Mononuclear cell (primary cell): ENCODE measurements at regions not wholly inside any gene's neighbourhood (a gene's known extent, or its start where the extent isn't known, plus 50 kb on each side); places are given as distances from the start of the nearest gene placed in this dataset.

ENCODE experiments used
- H3K27me3 ChIP-seq: 2 replicates; pipeline ENCODE4 v1.6.0; 2011; ENCODE audit warnings: low read length, control low read depth; ENCODE audit not compliant: insufficient read depth
- H3K4me1 ChIP-seq: 2 replicates; pipeline ENCODE4 v1.5.1; 2011; ENCODE audit warnings: mild to moderate bottlenecking, low read length, control low read depth; ENCODE audit not compliant: insufficient read depth
- H3K4me3 ChIP-seq: 2 replicates; pipeline ENCODE4 v1.5.1; 2011; ENCODE audit warnings: mild to moderate bottlenecking, low read length, moderate library complexity
- H3K9me3 ChIP-seq: 2 replicates; pipeline ENCODE4 v1.5.1; 2011; ENCODE audit warnings: low read depth, mild to moderate bottlenecking, control low read depth, low read length

DNA sequence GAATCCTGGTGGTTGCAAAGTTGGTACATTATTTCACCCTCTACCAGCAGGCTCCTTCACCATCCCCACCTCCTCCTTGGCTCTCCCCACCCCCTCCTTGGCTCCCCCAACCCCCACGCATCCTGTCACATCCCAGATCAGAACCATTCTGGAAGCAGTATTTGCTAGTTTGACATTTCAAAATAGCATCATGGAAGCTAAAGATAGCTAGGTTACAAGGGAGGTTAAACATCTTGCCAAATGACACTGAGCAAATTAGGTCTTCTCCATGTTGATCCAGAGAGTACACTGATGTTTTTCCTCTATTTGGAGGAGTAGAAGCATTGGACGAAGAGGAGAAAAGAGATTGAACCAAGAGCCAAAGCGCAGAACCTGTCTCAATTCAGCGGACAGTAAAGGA lies 158.9 kb upstream of the FGGY start:
- H3K9me3 ChIP-seq, result no peaks in the 10 kb centered on the region
- no peak overlapping the region for H3K4me3 ChIP-seq
- peaks cover 22% of the 10 kb centered on the region for H3K4me1 ChIP-seq
- H3K27me3 ChIP-seq, result no peaks in the 10 kb centered on the region

DNA sequence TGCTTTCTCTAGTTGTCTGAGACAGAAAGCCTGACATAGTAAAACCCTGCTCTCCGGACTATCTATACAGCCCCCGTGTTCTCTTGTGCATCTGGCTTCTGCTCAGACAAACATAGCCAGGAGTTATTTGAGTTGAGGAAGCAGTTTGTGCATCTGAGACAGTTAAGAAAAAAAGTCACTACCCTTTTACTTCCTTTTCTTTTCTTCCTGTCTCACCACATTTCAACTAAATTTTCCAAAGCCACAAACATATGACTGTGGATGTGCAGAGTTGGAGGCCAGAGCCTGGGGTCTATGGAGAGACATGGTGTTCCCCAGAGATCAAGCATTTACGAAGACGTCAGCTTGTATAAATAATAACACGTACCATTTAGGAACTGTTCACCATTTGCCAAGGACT lies 158.5 kb upstream of the FGGY start:
- no peaks in the 10 kb centered on the region for H3K27me3 ChIP-seq
- peaks cover 26% of the 10 kb centered on the region for H3K4me1 ChIP-seq
- no peak overlapping the region for H3K4me3 ChIP-seq
- H3K9me3 ChIP-seq, result no peaks in the 10 kb centered on the region

DNA sequence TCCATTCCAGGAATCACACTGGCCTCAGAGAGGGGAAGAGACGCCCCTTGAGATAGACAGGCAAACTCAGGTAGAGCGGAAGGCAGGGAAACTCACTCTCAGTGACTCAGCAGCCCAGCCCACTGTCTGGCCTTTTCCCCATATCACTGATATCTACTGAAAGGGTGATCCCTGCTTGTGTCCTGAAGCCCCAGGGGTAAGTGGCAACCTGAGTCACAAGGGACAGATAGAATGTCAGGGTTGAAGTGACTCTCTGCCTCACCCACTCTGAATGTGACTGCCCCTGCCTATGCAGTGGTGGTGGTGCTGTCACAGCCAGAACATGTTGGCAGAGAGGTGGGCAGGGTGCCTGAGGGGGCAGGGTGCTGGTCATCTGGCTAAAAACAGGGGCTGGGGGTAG lies 157.5 kb upstream of the FGGY start:
- H3K27me3 ChIP-seq, result no peaks in the 10 kb centered on the region
- peaks cover 26% of the 10 kb centered on the region for H3K4me1 ChIP-seq
- H3K4me3 ChIP-seq, result no peak overlapping the region
- H3K9me3 ChIP-seq, result no peaks in the 10 kb centered on the region

DNA sequence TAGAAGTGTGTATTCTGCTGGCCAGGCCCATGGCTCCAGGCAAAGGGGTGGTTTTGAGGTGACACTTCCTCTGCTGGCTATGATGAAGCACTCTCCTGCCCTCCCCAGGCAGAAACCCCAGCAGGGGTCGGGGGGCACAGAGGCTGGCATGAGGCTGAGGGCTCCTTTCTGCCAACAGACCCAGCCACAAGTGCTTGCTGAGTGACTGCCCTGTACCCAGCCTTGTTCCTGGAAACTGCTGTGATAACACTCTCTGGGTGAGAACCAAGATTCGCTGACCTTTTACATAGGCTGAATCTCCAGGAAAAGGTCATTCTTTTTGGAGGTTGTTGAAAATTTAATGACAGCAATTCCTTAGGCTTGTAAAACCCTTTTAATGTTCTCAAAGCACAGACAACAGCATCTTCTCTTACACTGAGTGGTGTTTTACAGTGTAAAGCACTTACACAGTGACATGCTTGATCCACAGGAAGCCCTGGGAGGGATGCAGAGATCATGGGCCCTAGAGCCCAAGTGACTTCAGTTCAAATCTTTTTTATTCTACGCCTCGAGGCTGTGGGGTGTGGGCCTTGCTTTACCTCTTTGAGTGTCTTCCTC lies 155.5 kb upstream of the FGGY start:
- Histone ChIP-seq H3K9me3 (no peaks in the 10 kb centered on the region), H3K4me3 (no peak overlapping the region), H3K4me1 (peaks cover 26% of the 10 kb centered on the region), H3K27me3 (peaks cover under 1% of the 10 kb centered on the region)

DNA sequence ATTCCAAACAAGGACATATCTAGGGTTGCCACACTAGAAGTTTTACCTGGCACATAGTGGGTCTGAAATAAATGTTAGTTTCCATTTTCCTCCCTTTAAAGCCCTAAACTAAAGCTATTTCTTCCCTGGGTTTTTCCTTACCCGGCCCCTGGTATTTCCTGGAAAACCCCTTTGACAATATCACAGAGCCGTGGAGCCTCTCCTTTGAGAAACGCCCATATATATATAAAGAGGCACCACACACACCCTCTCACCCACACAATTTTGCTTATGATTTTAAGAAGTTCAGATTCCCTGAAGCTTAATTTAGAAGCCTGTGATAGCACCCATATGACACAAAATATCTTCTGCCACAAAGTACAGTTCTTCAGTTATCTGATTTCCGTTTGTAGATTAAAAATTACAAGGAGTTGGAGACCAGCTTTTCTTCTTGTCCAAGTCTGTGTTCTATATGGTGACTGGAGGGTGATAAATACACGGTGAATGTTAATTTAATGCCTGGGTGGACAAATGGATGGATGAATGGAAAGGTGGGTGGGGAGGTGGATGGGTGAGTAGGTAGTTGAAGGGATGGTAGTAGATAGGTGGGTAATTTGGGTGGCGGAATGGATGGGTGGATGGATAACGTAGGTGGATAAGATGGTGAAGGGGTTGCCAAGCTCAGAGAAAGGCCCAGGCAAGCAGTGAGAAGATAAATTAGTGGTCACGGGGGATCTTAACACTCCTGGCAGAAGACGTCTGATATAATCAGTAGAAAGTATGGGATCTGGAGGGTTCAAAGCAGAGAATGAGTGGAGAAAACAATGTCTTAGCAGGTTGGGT lies 154.4 kb upstream of the FGGY start:
- Histone ChIP-seq H3K9me3 (no peaks in the 10 kb centered on the region), H3K27me3 (peaks cover 3% of the 10 kb centered on the region), H3K4me1 (peaks cover 29% of the 10 kb centered on the region), H3K4me3 (no peak overlapping the region)

DNA sequence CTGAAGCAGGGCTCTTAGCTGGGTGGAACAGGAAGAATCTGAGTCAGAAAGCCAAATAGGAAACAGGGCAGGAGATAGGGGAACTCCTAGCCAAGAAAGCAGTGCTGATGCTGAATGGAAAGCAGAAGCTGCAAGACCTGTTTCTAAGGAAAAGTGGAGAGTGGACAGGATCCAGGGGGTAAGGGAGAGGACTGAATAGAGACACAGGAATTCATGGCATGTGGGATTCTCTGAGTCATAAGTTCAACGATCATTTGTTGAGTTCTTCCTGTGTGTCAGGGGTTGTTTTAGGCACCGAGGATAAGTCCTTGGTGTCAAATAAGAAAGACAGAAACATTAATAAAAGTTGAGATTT lies 153.8 kb upstream of the FGGY start:
- Histone ChIP-seq H3K9me3 (no peaks in the 10 kb centered on the region), H3K4me1 (peaks cover 27% of the 10 kb centered on the region), H3K4me3 (no peak overlapping the region), H3K27me3 (peaks cover 3% of the 10 kb centered on the region)

DNA sequence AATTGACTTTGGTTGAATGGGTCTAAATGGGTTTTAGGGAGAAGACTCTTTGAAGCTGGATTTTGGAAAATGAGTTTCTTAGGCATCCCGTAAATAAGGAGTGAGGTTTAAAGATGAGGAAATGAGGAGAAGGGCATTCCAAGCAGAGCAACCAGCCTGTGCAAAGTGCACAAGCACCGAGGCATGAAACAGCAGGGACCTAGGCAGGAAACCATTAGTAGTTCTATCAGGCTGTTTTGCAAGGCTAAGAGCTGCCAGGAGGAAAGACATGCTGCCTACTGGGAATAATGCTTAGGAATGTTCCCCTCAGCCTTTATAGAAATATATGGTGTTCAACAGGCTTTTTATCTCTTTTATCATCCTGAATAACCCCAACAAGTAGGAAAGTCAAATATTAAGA lies 153.1 kb upstream of the FGGY start:
- Histone ChIP-seq H3K4me3 (no peak overlapping the region), H3K4me1 (peaks cover 20% of the 10 kb centered on the region), H3K9me3 (no peaks in the 10 kb centered on the region), H3K27me3 (peaks cover 3% of the 10 kb centered on the region)

DNA sequence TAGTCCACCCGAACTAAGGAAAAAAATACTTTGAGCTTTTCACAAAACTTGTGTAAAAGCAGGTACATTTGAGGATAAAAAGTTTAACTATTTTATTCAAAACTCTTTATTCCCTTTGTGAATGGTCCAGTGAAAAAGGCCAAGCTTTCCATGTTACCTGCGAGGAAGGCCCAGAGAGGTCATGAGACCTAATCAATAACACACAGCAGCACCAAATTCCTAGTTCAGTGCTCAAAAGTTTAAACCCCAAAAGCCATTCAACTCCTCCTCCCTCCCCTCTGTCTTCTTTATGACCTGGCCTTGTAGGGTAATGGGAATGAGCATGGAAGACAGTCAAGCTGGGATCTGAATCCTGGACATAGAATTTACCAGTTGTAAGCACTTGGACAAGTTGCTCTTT lies 151.9 kb upstream of the FGGY start:
- H3K27me3 ChIP-seq, result peaks cover 3% of the 10 kb centered on the region
- H3K4me1 ChIP-seq, result peaks cover 18% of the 10 kb centered on the region
- no peak overlapping the region for H3K4me3 ChIP-seq
- no peaks in the 10 kb centered on the region for H3K9me3 ChIP-seq

DNA sequence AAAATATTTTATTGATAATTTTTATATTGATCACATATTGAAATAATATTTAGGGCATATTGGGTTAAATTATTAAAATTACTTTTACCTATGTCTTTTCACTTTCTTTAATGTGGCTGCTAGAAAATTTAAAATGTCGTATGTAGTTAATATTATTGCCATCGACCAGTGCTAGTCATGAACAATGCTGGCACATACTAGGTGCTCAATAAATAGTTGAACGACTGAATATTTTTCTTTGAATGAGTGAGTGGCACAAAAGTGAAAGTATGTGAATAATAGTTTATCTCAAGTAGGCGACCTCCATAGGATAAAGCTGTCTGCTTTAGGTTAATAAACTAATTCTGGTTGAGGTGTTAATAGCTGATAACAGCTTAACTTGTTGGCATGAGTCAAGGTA lies 150.8 kb upstream of the FGGY start:
- Histone ChIP-seq H3K4me1 (peaks cover 24% of the 10 kb centered on the region), H3K4me3 (peak overlapping the region; percentile 36), H3K9me3 (no peaks in the 10 kb centered on the region), H3K27me3 (peaks cover 3% of the 10 kb centered on the region)

DNA sequence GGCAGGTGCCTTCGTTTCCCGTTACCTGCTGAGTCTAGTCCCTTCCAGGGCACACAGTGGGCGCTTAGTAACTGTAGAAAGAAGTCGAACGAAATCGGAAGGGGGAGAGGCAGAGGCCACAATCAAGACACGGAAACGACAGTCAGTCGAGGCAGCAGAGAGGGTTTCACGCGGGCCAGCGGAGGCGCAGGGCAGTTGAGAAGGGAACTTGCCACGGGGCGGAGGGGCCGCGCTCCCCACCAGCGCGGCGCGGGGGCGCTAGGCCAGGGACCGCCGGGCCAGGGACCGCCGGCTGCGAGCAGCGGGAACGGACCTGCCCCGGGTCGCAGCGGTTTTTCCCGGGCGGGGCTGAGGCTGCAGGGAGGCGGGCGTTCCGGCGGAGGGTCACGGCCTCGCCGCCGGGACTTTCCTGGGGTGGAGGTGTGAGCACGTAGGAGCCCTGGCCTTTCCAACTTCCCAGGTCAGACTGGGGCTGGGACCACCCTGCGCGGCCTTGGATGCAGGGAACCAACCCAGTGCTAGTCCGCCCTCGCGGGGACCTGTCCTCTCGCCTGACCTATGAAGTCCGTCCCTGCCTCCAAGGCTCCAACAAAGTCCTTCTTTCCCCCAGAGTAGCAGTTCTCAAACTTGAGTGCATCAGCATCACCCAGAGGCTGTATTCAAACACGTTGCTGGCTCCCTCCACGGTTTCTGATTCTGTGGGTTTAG lies 150.1 kb upstream of the FGGY start:
- peaks cover 3% of the 10 kb centered on the region for H3K27me3 ChIP-seq
- H3K4me3 ChIP-seq, result peak overlapping the region; percentile 36
- H3K9me3 ChIP-seq, result no peaks in the 10 kb centered on the region
- peaks cover 24% of the 10 kb centered on the region for H3K4me1 ChIP-seq

DNA sequence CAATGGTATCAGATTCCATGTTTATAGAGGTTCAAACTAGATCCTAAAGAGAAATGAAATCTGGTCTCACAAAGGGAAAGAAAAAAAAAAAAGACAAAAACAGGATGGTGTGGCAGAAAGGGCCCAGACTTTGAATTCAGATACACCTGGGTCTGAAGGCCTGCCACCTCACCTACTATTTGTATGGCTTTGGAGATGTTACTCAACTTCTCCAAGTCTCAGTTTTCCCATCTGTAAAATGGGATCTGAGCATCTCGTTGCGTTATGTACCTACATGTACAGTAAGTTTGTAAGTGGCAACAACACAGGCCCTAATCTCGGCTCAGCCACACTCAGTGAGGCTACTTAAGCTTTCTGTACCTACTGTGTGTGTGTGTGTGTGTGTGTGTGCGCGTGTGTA lies 147.5 kb upstream of the FGGY start:
- no peak overlapping the region for H3K4me3 ChIP-seq
- H3K4me1 ChIP-seq, result peaks cover 16% of the 10 kb centered on the region
- H3K27me3 ChIP-seq, result peaks cover 3% of the 10 kb centered on the region
- H3K9me3 ChIP-seq, result no peaks in the 10 kb centered on the region

DNA sequence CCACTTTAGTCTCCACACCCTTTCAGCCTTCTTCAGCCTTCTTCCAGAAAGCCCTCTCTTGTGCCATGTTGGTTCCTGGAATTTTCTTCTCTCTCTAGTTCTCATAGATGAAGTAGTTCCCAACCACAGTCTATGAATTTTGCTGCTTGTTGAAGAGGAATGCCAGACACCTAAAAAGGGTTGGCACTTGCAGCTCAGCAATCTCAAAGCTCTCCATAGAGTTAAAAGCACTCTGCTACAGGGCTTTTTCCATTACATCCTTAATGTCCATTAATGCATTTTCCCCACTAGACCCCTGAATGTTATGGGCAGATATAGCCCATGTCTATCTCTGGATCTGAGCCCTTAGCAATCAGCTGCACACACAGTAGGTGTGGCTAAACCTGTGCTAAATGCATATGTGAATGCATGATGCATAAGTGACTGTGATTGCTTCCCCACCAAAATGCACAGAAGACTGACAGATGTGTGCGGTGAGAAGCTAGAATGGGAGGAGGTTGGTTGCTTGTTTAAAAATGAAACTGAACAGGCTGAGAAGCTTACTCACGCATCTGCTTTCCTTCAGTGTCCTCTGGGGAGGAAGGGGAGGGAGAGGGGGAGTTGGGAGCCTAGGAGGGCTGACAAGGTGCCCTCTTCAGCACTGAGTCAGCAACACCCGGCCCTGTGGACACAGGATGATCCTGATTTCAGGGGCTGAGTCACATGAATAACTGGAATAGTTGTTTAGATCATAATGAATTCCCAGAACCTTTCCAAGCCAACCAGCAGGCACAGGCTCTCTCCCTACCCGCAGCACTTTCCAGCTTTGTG lies 146.1 kb upstream of the FGGY start:
- H3K4me3 ChIP-seq, result no peak overlapping the region
- H3K4me1 ChIP-seq, result peaks cover 16% of the 10 kb centered on the region
- no peaks in the 10 kb centered on the region for H3K9me3 ChIP-seq
- peaks cover 3% of the 10 kb centered on the region for H3K27me3 ChIP-seq

DNA sequence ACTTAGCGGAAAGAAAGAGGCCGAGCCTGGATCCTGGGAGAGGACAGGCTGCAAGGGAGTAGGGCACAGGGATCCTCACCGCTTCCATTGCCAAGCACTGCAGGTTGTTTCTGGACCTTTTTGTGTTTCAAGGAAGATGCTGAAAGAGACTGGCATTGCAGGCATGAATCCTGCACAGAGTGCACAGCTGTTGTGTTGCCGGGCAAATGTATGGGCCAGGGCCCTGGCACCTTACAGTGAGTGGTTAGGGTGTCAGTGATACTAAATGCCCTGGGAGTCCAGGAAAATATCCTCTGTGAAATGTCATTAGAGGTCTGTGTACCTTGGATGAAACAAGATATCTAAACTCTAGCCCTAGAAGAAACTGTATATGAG lies 145.5 kb upstream of the FGGY start:
- no peak overlapping the region for H3K4me3 ChIP-seq
- peaks cover 14% of the 10 kb centered on the region for H3K4me1 ChIP-seq
- H3K27me3 ChIP-seq, result peaks cover 2% of the 10 kb centered on the region
- H3K9me3 ChIP-seq, result no peaks in the 10 kb centered on the region

DNA sequence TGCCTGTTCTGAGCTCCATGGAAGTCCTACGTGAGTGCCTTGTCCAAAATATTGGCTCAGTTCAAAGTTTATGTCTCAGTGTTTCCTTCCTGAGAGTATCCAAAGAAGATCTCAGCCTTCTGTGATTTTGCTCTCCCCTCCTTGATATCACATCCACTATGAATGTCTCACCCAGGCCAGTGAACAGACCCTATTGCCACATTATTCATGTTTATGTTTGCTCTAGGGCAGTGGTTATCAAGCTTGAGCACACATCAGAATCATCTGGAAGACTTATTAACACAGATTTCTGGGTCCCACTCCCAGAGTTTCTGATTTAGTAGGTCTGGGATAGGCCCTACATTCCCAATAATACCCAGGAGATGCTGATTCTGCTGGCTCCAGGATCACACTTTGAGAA lies 145.0 kb upstream of the FGGY start:
- Histone ChIP-seq H3K4me3 (no peak overlapping the region), H3K9me3 (no peaks in the 10 kb centered on the region), H3K27me3 (no peaks in the 10 kb centered on the region), H3K4me1 (peaks cover 9% of the 10 kb centered on the region)

DNA sequence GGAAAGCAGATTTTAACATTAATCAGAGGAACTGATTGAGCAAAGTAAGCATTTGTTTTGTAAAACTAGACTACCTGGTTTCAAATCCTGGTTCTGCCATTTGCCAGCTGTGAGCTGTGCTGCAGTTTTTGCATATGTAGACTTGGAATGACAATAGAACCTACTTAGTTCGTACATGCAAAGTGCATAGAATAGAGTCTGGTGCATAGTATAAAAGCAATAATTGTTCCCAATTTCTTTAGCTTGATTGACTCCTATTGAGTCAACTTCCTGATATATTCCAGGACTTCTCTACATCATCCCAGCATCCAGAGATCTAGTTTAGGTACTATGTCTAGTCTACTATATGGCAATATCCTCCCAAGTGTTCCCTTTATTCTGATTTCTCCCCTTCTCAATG lies 144.4 kb upstream of the FGGY start:
- Histone ChIP-seq H3K4me3 (no peak overlapping the region), H3K27me3 (no peaks in the 10 kb centered on the region), H3K9me3 (no peaks in the 10 kb centered on the region), H3K4me1 (peaks cover 6% of the 10 kb centered on the region)
